K562 (cell line): ENCODE measurements at regions not wholly inside any gene's neighbourhood (a gene's known extent, or its start where the extent isn't known, plus 50 kb on each side); places are given as distances from the start of the nearest gene placed in this dataset.
A peak's percentile ranks its signal among the peaks of the same experiment; 100 is the strongest.

ENCODE experiments used
- ATAC-seq: fragments of 200-7000 bp; cut with Tn5 transposase; 3 replicates; pipeline ENCODE4 v1.9.1; 2020; ENCODE audit warnings: moderate library complexity
- BruUV-seq: library from RNA; stranded (reverse); fragments of 400-500 nt; replicated peaks from 2 replicates; lab custom pipeline; 2021; lab: Mats Ljungman, UMichigan
- CTCF ChIA-PET: fragments of 300-600 bp; formaldehyde crosslinking; extraction: SDS; loops from one replicate; lab custom pipeline; 2021; ENCODE audit warnings: low intra/inter-chr PET ratio; lab: Yijun Ruan, JAX
- POLR2A ChIA-PET: fragments of 300-600, 350-650 bp; sonication (Branson Sonifier 250); formaldehyde crosslinking; extraction: SDS; loops from one replicate; lab custom pipeline; 2021; ENCODE audit warnings: antibody characterized with exemption, inconsistent platforms; lab: Yijun Ruan, JAX
- DNase-seq, 4 experiments: peaks; one replicate each; pipeline versions ENCODE4 v3.0.0 to v3.0.0-alpha.2; 2011 to 2018; ENCODE audit warnings: low spot score in 3 of 4, mixed read lengths in 3 of 4; ENCODE audit errors: extremely low read depth in 1 of 4
- FAIRE-seq: peaks from 2 replicates; lab custom pipeline; 2011; peaks lifted over from hg19 to GRCh38; lab: Jason Lieb, UNC
- H2AFZ ChIP-seq: 2 replicates; pipeline ENCODE4 v1.6.0; 2011; ENCODE audit warnings: low read depth, low read length, control low read depth, inconsistent platforms
- H3K27ac ChIP-seq: fragments of 200-600 bp; 3 replicates; pipeline ENCODE4 v1.8.0; 2011; ENCODE audit warnings: low read depth, mild to moderate bottlenecking, control low read depth, inconsistent platforms, low read length, moderate library complexity, mixed read lengths; ENCODE audit errors: extremely low read depth
- H3K27me3 ChIP-seq, 2 experiments: fragments of 300-600 bp in 1 of 2; 2 replicates in 1 of 2; 3 replicates in 1 of 2; pipeline versions ENCODE4 v1.6.0 to v1.8.0; 2011; ENCODE audit warnings: inconsistent platforms in 2 of 2, low read length in 2 of 2, mild to moderate bottlenecking in 1 of 2, mixed read lengths in 1 of 2, moderate library complexity in 1 of 2; ENCODE audit not compliant: control insufficient read depth in 2 of 2, insufficient read depth in 2 of 2
- H3K36me3 ChIP-seq: fragments of 300-600 bp; 3 replicates; pipeline ENCODE4 v1.8.0; 2011; ENCODE audit warnings: mild to moderate bottlenecking, low read length, inconsistent platforms; ENCODE audit not compliant: control insufficient read depth, insufficient read depth
- H3K4me1 ChIP-seq, 2 experiments: fragments of 200-600 bp in 1 of 2; replicated peaks in 1 of 2; 2 replicates in 1 of 2; 3 replicates in 1 of 2; pipeline versions ENCODE4 v1.5.1 to v1.8.0; 2011; ENCODE audit warnings: inconsistent platforms in 2 of 2, low read length in 2 of 2, mild to moderate bottlenecking in 1 of 2, mixed read lengths in 1 of 2, moderate library complexity in 1 of 2; ENCODE audit not compliant: control insufficient read depth in 2 of 2, insufficient read depth in 2 of 2
- H3K4me2 ChIP-seq: 2 replicates; pipeline ENCODE4 v1.6.1; 2011; ENCODE audit warnings: low read length, control low read depth, inconsistent platforms, mixed read lengths; ENCODE audit not compliant: insufficient read depth
- H3K4me3 ChIP-seq: fragments of 200-600 bp; sonication (generic), shearing (Covaris generic); 2 replicates; pipeline ENCODE4 v1.5.1; 2016; ENCODE audit warnings: control low read depth, inconsistent platforms
- H3K79me2 ChIP-seq: fragments of 200-600 bp; 3 replicates; pipeline ENCODE4 v1.8.0; 2011; ENCODE audit warnings: low read length, inconsistent platforms; ENCODE audit not compliant: control insufficient read depth, insufficient read depth
- H3K9ac ChIP-seq, 2 experiments: 2 replicates each; pipeline versions ENCODE4 v1.6.0 to v1.6.1; 2011; ENCODE audit warnings: low read depth in 2 of 2, low read length in 2 of 2, control low read depth in 1 of 2, inconsistent platforms in 1 of 2, mild to moderate bottlenecking in 1 of 2, mixed read lengths in 1 of 2; ENCODE audit not compliant: insufficient read depth in 1 of 2
- H3K9me1 ChIP-seq: one replicate; pipeline ENCODE4 v1.6.0; 2011; ENCODE audit warnings: inconsistent platforms, mild to moderate bottlenecking, low read length, moderate library complexity; ENCODE audit not compliant: control insufficient read depth, insufficient read depth
- H3K9me3 ChIP-seq: replicated peaks from 2 replicates; pipeline ENCODE4 v1.5.1; 2011; ENCODE audit warnings: low read depth, low read length, inconsistent platforms; ENCODE audit not compliant: control insufficient read depth, insufficient read depth
- H4K20me1 ChIP-seq: replicated peaks from 2 replicates; pipeline ENCODE4 v1.6.1; 2011; ENCODE audit warnings: low read length, inconsistent platforms, mixed read lengths; ENCODE audit not compliant: control insufficient read depth, insufficient read depth
- HIVEP1 ChIP-seq: fragments of 250-450 bp; sonication (Bioruptor Pico); IDR thresholded peaks from 2 replicates; pipeline ENCODE4 v1.4.0; 2020; ENCODE audit warnings: mild to moderate bottlenecking
- SIX5 ChIP-seq, 2 experiments: IDR thresholded peaks; 2 replicates each; pipeline ENCODE4 v1.6.1; 2011; ENCODE audit warnings: low read length in 2 of 2, borderline replicate concordance in 1 of 2, low read depth in 1 of 2, mild to moderate bottlenecking in 1 of 2, moderate library complexity in 1 of 2; ENCODE audit not compliant: insufficient read depth in 1 of 2
- TSHZ1 ChIP-seq: fragments of 250-450 bp; sonication (Bioruptor Pico); IDR thresholded peaks from 2 replicates; pipeline ENCODE4 v1.4.0; 2020; ENCODE audit warnings: mild to moderate bottlenecking, moderate library complexity
- YY1 ChIP-seq, 3 experiments: IDR thresholded peaks; 2 replicates each; pipeline ENCODE4 v1.6.1; 2011; ENCODE audit warnings: low read length in 2 of 3, mild to moderate bottlenecking in 2 of 3, moderate library complexity in 2 of 3, borderline replicate concordance in 1 of 3, control low read depth in 1 of 3, low read depth in 1 of 3; ENCODE audit not compliant: insufficient read depth in 3 of 3, insufficient replicate concordance in 2 of 3, control insufficient read depth in 1 of 3, insufficient read length in 1 of 3; ENCODE audit errors: extremely low read depth in 1 of 3
- ZBTB11 ChIP-seq, 3 experiments: fragments of 200-800 bp in 1 of 3; fragments of 250-450 bp in 1 of 3; fragments of 450-650 bp in 1 of 3; sonication (Bioruptor Pico) in 1 of 3; sonication (Bioruptor generic) in 1 of 3; formaldehyde crosslinking in 1 of 3; IDR thresholded peaks; 2 replicates each; pipeline versions ENCODE4 v1.6.1 to v1.8.0; 2016 to 2022; ENCODE audit warnings: mild to moderate bottlenecking in 2 of 3, missing genetic modification characterization in 2 of 3, missing compliant biosample characterization in 1 of 3, moderate library complexity in 1 of 3
- WGBS: fragments of 100-300 bp; shearing (Covaris generic); methylation state at CpG from one replicate; pipeline ENCODE4 v1.1.6; 2016; ENCODE audit warnings: low coverage, mixed read lengths; ENCODE audit not compliant: insufficient coverage; ENCODE audit errors: missing lambda C conversion rate; 5-methylcytosine and 5-hydroxymethylcytosine counted together
- in situ Hi-C: fragments of 300-500 bp; cut with MboI; formaldehyde crosslinking; loops from 4 replicates; pipeline ENCODE4 v1.15.0; 2018; ENCODE audit warnings: inconsistent platforms, mixed read lengths
- intact Hi-C: fragments of 100-400 bp; cut with micrococcal nuclease; formaldehyde crosslinking; loops from 2 replicates; pipeline ENCODE4 v1.14.2; 2022

GRCh38 chr20:54355631-54356280 is 119.6 kb upstream of the DOK5 start:
- Histone ChIP-seq H3K79me2 (no peaks in the 10 kb centered on the region), H2AFZ (no peak overlapping the region), H3K4me3 (no peak overlapping the region), H3K36me3 (no peaks in the 10 kb centered on the region), H3K4me1 (no peaks in the 10 kb centered on the region), H4K20me1 (no peaks in the 10 kb centered on the region), H3K27ac (no peak overlapping the region), H3K9me1 (no peaks in the 10 kb centered on the region), H3K27me3 (no peaks in the 10 kb centered on the region), H3K9ac (no peak overlapping the region), H3K4me2 (no peak overlapping the region), H3K9me3 (no peaks in the 10 kb centered on the region)
- WGBS = 0% methylated on average over 7 of the region's 7 CpGs
- DNase-seq (no peak), FAIRE-seq (no peak), ATAC-seq (no peak)
- ChIA-PET CTCF (no interaction called here), POLR2A (no interaction called here)
- BruUV-seq = no TSS peak
- in situ Hi-C loops = no loop called here
- TF ChIP-seq TSHZ1 (CRISPR knock-in tag) = no peak
- peak in 1 of 3 experiments; percentile 54; a peak in 2 of 6 replicates for TF ChIP-seq ZBTB11 (CRISPR knock-in tag; IDR thresholded peaks at IDR 0.05)
- no peak for TF ChIP-seq HIVEP1 (CRISPR knock-in tag)
- TF ChIP-seq SIX5 (IDR thresholded peaks at IDR 0.05; ENCODE audit: borderline replicate concordance in 1 of 2, insufficient read depth in 1 of 2, low read depth in 1 of 2, low read length in 2 of 2) = no peak
- no peak for TF ChIP-seq YY1 (IDR thresholded peaks at IDR 0.05; ENCODE audit: borderline replicate concordance in 1 of 3, control insufficient read depth in 1 of 3, extremely low read depth in 1 of 3, insufficient read depth in 3 of 3, insufficient read length in 1 of 3, insufficient replicate concordance in 2 of 3, low read depth in 1 of 3, low read length in 2 of 3)
- intact Hi-C loops = no loop called here
